ENCODE measurements at regions not wholly inside any gene's neighbourhood (a gene's known extent, or its start where the extent isn't known, plus 50 kb on each side); places are given as distances from the start of the nearest gene placed in this dataset.
A peak's percentile ranks its signal among the peaks of the same experiment; 100 is the strongest.
"Not testable (repeated sequence)": the region's sequence is repeated elsewhere in the genome, so short reads cannot be mapped to it uniquely, and the experiment has no call there.

DNA sequence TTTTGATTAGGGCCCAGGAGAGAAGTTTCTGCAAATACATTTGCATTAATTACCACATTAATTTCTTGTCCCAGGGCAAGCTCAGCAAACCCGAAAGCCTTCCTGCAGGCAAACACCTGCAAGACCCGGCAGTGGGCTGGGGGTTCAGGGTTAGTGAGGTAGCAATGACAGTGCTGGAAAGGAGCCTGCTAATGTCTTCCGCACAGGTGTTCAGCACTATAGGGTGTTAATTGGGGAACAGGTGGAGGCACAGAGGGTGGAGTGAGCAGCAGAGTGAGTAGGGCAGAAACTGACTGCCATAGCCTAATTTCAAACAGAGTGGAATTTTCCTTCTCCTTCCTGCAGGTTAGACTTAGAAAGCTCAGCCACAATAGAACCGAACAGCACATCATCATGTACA, 50.9 kb upstream of the UBASH3B start:
- DNase-seq = no peak

GRCh38 chr11:122601141-122602125, 54.1 kb upstream of the UBASH3B start:
- DNase-seq = no peak

- DNase-seq = no peak
Observed at GRCh38 chr11:122600290-122600689, 55.2 kb upstream of the UBASH3B start.

DNA sequence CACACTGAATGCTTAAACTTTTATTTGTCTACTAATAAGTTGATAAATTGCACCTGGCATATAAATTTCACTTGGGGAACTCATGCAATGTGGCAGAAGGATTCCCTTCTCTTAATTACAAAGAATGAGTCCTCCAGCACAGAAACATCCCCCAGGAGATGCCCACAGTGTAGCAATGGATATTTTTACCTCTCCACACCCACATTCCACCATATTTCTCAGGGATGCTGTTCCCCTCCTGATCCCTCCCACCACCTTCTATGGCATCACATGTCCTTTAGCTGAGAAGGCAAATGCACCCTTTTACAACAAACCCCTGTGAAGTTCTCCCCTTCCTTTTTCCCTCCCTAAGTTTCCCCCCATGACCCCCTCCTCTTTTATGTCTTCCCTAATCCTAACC, 56.1 kb upstream of the UBASH3B start:
- no peak for DNase-seq

DNA sequence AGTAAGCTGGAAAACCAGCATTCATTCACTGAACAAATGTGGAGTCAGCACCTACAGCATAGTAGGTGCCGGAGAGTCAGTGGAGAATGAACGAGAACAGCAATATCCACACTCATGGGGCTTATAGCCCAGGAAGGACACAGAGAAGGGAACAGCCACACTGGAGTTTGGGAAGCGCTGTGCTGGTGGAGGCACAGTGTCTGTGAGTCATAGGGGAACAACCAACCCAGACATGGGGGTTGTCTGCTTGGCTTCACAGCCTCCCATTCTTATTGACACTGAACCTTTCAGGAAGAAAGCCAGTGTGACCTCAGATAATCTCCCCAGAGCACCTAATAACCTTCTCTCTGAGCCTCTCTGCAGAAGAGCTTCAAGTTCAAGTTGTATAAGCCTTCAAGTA, 56.6 kb upstream of the UBASH3B start:
- no peak for DNase-seq

DNA sequence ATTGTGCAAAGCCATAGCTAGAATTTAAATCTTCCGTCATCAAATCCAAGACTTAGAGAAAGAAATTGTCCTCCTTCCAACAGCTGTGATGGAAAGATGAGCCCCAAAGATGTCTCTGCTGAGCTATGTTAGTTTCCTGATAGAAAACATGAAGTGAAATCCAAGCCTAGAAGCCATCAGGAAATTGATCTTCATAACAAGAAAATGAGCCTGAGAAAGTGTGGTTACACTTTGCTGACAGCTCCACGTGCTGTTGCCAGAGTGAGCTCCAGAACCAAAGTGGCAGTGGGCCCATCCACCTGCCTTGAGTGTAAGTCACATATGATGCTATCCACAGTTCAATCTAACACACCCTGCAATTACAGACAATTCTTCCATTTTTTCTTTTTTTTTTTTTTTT, 58.0 kb upstream of the UBASH3B start:
- no peak for DNase-seq

- no peak for DNase-seq
Observed at GRCh38 chr11:122594986-122595645, 60.4 kb upstream of the UBASH3B start.

GRCh38 chr11:122593473-122594420, 61.8 kb upstream of the UBASH3B start:
- no peak for DNase-seq

- DNase-seq = no peak
Observed at GRCh38 chr11:122592641-122593040, 62.9 kb upstream of the UBASH3B start.

- DNase-seq = no peak
Observed at GRCh38 chr11:122584670-122585069, 70.9 kb upstream of the UBASH3B start.

DNA sequence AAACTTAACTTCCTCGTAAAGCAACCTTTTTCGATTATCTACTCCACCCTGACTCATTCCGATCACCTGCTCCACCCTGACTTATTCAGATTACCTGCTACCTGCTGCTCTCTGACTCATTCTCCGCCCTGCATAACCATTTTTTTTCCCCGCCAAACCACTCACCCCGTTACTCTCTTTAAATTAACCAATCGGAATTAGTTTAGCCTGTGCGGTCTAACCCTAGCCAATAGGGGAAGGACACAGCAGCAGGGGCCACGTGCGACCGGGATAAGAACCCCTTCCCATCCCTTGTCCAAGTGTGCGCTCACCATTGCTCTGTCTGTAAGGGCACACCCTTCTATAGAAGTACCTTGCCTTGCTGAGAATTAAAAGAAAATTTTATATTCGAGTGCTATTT, 75.5 kb upstream of the UBASH3B start:
- DNase-seq = not testable (repeated sequence)

- no peak for DNase-seq
Observed at GRCh38 chr11:122578171-122578825, 77.2 kb upstream of the UBASH3B start.

DNA sequence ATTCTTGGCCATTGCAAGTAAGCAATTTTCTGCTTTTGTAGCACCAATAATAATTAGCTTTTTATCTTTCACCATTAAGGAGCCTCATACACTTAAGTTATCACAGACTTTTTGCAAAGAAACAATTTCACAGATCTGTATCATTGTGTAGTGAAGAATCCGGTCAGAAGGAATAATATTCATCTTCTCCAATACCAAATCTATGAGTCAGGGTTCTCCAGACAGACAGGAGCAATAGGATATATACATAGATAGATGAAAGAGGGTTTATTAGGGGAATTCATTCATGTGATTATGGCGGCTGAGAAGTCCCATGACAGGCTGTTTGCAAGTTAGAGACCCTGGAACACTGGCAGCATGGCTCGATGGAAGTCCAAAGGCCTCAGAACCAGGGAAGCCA, 82.9 kb upstream of the UBASH3B start:
- no peak for DNase-seq

GRCh38 chr11:122563761-122564160, 91.8 kb upstream of the UBASH3B start:
- DNase-seq = no peak

DNA sequence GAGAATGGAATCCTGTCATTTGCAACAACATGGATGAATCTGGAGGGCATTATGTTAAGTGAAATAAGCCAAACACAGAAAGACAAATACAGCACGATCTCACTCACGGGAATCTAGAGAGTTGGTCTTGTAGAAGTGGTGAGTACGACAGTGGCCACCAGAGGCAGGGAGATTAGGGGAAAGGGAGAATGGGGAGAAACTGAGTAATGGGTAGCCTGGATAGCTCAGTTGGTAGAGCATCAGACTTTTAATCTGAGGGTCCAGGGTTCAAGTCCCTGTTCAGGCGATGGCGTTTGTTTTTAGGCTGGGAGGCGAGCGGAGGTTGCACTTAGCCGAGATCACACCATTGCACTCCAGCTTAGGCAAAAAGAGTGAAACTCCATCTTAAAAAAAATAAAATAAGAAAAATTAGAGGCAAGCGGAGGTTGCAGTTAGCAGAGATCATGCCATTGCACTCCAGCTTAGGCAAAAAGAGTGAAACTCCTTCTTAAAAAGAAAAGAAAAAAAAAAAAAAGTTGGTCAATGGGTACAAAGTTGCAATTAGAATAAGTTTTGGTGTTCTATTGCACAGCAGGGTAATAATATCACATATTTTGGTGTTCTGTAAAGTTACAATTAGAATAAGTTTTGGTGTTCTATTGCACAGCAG, 95.7 kb upstream of the UBASH3B start:
- DNase-seq = peak; percentile 21

- not testable (repeated sequence) for DNase-seq
Observed at GRCh38 chr11:122559218-122559617, 96.3 kb upstream of the UBASH3B start.

DNA sequence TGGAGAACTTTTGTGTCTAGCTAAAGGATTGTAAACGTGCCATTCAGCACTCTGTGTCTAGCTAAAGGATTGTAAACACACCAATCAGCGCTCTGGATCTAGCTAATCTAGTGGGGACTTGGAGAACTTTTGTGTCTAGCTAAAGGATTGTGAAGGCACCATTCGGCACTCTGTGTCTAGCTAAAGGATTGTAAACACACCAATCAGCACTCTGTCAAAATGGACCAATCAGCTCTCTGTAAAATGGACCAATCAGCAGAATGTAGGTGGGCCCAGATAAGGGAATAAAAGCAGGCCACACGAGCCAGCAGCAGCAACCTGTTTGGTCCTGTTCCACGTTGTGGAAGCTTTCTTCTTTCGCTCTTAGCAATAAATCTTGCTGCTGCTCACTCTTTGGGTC, 98.4 kb upstream of the UBASH3B start:
- DNase-seq = not testable (repeated sequence)

DNA sequence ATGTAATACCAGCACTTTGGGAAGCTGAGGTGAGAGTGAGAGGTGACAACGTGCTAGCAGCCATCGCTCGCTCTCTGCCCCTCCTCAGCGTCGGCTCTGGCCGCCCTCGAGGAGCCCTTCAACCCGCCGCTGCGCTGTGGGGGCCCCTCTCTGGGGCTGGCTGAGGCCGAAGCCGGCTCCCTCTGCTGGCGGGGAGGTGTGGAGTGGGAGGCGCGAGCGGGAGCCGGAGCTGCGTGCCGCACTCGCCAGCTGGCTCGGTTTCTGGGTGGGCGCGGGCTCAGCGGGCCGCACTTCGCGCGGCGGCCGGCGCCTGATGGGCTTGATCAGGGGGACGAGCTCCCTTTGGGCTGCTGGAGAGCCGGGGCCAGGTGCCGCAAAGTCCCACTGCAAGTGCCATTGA, 98.9 kb upstream of the UBASH3B start:
- peak; percentile 15 for DNase-seq

DNA sequence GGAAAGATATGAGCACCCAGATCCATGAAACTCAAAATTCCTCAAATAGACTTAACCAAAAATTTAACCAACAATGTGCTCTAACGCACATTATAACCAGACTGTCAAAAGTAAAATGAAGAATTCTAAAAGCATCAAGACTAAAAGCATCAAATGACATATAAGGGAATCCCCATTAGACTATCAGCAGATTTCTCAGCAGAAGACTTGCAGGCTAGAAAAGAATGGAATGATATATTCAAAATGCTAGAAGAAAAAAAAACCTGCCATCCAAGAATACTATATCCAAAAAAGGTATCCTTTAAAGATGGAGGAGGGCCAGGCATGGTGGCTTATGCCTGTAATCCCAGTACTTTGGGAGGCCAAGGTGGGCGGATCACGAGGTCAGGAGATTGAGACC, 117.5 kb upstream of the UBASH3B start:
- no peak for DNase-seq

GRCh38 chr11:122524898-122525297, 130.6 kb upstream of the UBASH3B start:
- no peak for DNase-seq

GRCh38 chr11:122523846-122524805, 131.4 kb upstream of the UBASH3B start:
- DNase-seq = peak; percentile 8
